ENCODE measurements at regions not wholly inside any gene's neighbourhood (a gene's known extent, or its start where the extent isn't known, plus 50 kb on each side); places are given as distances from the start of the nearest gene placed in this dataset.

- no peak for DNase-seq (ENCODE audit: low read depth, low spot score)
- Histone ChIP-seq H3K27ac (no peak overlapping the region), H3K9ac (ENCODE audit: insufficient read length) (no peak overlapping the region), H3K36me3 (ENCODE audit: insufficient read depth, low read length) (no peaks in the 10 kb centered on the region), H3K4me3 (no peak overlapping the region), H3K9me3 (ENCODE audit: low read depth, low read length) (no peaks in the 10 kb centered on the region)
- TF ChIP-seq POLR2AphosphoS5 (IDR thresholded peaks at IDR 0.05; ENCODE audit: borderline replicate concordance, low read depth, low read length) = no peak
- TF ChIP-seq EZH2 (IDR thresholded peaks at IDR 0.05) = no peak
- no peak for TF ChIP-seq FOXP2 (optimal IDR thresholded peaks at IDR 0.05; ENCODE audit: control extremely low read depth, extremely low read length, insufficient read depth)
Measured at GRCh38 chr5:135117590-135117989, 83.6 kb upstream of the PITX1 start.

GRCh38 chr5:135116160-135116561 is 82.1 kb upstream of the PITX1 start:
- Histone ChIP-seq H3K9me3 (ENCODE audit: low read depth, low read length) (no peaks in the 10 kb centered on the region), H3K4me3 (no peak overlapping the region), H3K36me3 (ENCODE audit: insufficient read depth, low read length) (no peaks in the 10 kb centered on the region), H3K27ac (no peak overlapping the region), H3K9ac (ENCODE audit: insufficient read length) (no peak overlapping the region)
- TF ChIP-seq EZH2 (IDR thresholded peaks at IDR 0.05) (no peak), POLR2AphosphoS5 (IDR thresholded peaks at IDR 0.05; ENCODE audit: borderline replicate concordance, low read depth, low read length) (no peak), FOXP2 (optimal IDR thresholded peaks at IDR 0.05; ENCODE audit: control extremely low read depth, extremely low read length, insufficient read depth) (no peak)
- no peak for DNase-seq (ENCODE audit: low read depth, low spot score)

GRCh38 chr5:135115591-135115990 is 81.6 kb upstream of the PITX1 start:
- no peak overlapping the region for H3K4me3 ChIP-seq
- no peak overlapping the region for H3K9ac ChIP-seq (ENCODE audit: insufficient read length)
- no peaks in the 10 kb centered on the region for H3K9me3 ChIP-seq (ENCODE audit: low read depth, low read length)
- no peaks in the 10 kb centered on the region for H3K36me3 ChIP-seq (ENCODE audit: insufficient read depth, low read length)
- no peak for DNase-seq (ENCODE audit: low read depth, low spot score)
- no peak overlapping the region for H3K27ac ChIP-seq
- TF ChIP-seq EZH2 (IDR thresholded peaks at IDR 0.05) = no peak
- no peak for TF ChIP-seq FOXP2 (optimal IDR thresholded peaks at IDR 0.05; ENCODE audit: control extremely low read depth, extremely low read length, insufficient read depth)
- no peak for TF ChIP-seq POLR2AphosphoS5 (IDR thresholded peaks at IDR 0.05; ENCODE audit: borderline replicate concordance, low read depth, low read length)

GRCh38 chr5:135114759-135115158 is 80.7 kb upstream of the PITX1 start:
- Histone ChIP-seq H3K36me3 (ENCODE audit: insufficient read depth, low read length) (no peaks in the 10 kb centered on the region), H3K9me3 (ENCODE audit: low read depth, low read length) (no peaks in the 10 kb centered on the region), H3K4me3 (no peak overlapping the region), H3K27ac (no peak overlapping the region), H3K9ac (ENCODE audit: insufficient read length) (no peak overlapping the region)
- no peak for TF ChIP-seq FOXP2 (optimal IDR thresholded peaks at IDR 0.05; ENCODE audit: control extremely low read depth, extremely low read length, insufficient read depth)
- TF ChIP-seq POLR2AphosphoS5 (IDR thresholded peaks at IDR 0.05; ENCODE audit: borderline replicate concordance, low read depth, low read length) = no peak
- TF ChIP-seq EZH2 (IDR thresholded peaks at IDR 0.05) = no peak
- no peak for DNase-seq (ENCODE audit: low read depth, low spot score)

- H3K9ac ChIP-seq (ENCODE audit: insufficient read length) = no peak overlapping the region
- no peaks in the 10 kb centered on the region for H3K9me3 ChIP-seq (ENCODE audit: low read depth, low read length)
- no peak overlapping the region for H3K27ac ChIP-seq
- no peak overlapping the region for H3K4me3 ChIP-seq
- TF ChIP-seq POLR2AphosphoS5 (IDR thresholded peaks at IDR 0.05; ENCODE audit: borderline replicate concordance, low read depth, low read length) = no peak
- no peaks in the 10 kb centered on the region for H3K36me3 ChIP-seq (ENCODE audit: insufficient read depth, low read length)
- DNase-seq (ENCODE audit: low read depth, low spot score) = no peak
Measured at GRCh38 chr5:135112008-135112725, 78.1 kb upstream of the PITX1 start.

- DNase-seq (ENCODE audit: low read depth, low spot score) = no peak
- H3K9me3 ChIP-seq (ENCODE audit: low read depth, low read length) = no peaks in the 10 kb centered on the region
- no peak overlapping the region for H3K27ac ChIP-seq
- TF ChIP-seq POLR2AphosphoS5 (IDR thresholded peaks at IDR 0.05; ENCODE audit: borderline replicate concordance, low read depth, low read length) (no peak), FOXP2 (optimal IDR thresholded peaks at IDR 0.05; ENCODE audit: control extremely low read depth, extremely low read length, insufficient read depth) (no peak), EZH2 (IDR thresholded peaks at IDR 0.05) (no peak)
- H3K9ac ChIP-seq (ENCODE audit: insufficient read length) = no peak overlapping the region
- H3K4me3 ChIP-seq = no peak overlapping the region
- no peaks in the 10 kb centered on the region for H3K36me3 ChIP-seq (ENCODE audit: insufficient read depth, low read length)
Measured at GRCh38 chr5:135110785-135111596, 77.0 kb upstream of the PITX1 start.

GRCh38 chr5:135108992-135109391 is 75.0 kb upstream of the PITX1 start:
- no peak overlapping the region for H3K9ac ChIP-seq (ENCODE audit: insufficient read length)
- DNase-seq (ENCODE audit: low read depth, low spot score) = no peak
- no peaks in the 10 kb centered on the region for H3K9me3 ChIP-seq (ENCODE audit: low read depth, low read length)

GRCh38 chr5:135108569-135108968 is 74.5 kb upstream of the PITX1 start:
- H3K36me3 ChIP-seq (ENCODE audit: insufficient read depth, low read length) = no peaks in the 10 kb centered on the region
- no peaks in the 10 kb centered on the region for H3K9me3 ChIP-seq (ENCODE audit: low read depth, low read length)
- DNase-seq (ENCODE audit: low read depth, low spot score) = no peak
- no peak for TF ChIP-seq EZH2 (IDR thresholded peaks at IDR 0.05)
- no peak for TF ChIP-seq FOXP2 (optimal IDR thresholded peaks at IDR 0.05; ENCODE audit: control extremely low read depth, extremely low read length, insufficient read depth)
- no peak for TF ChIP-seq POLR2AphosphoS5 (IDR thresholded peaks at IDR 0.05; ENCODE audit: borderline replicate concordance, low read depth, low read length)
- H3K27ac ChIP-seq = no peak overlapping the region
- H3K4me3 ChIP-seq = no peak overlapping the region
- H3K9ac ChIP-seq (ENCODE audit: insufficient read length) = no peak overlapping the region

More at GRCh38 chr5:135108992-135109391, 75.0 kb upstream of the PITX1 start:
- Histone ChIP-seq H3K36me3 (ENCODE audit: insufficient read depth, low read length) (no peaks in the 10 kb centered on the region), H3K27ac (no peak overlapping the region), H3K4me3 (no peak overlapping the region)
- no peak for TF ChIP-seq FOXP2 (optimal IDR thresholded peaks at IDR 0.05; ENCODE audit: control extremely low read depth, extremely low read length, insufficient read depth)
- TF ChIP-seq EZH2 (IDR thresholded peaks at IDR 0.05) = no peak
- TF ChIP-seq POLR2AphosphoS5 (IDR thresholded peaks at IDR 0.05; ENCODE audit: borderline replicate concordance, low read depth, low read length) = no peak

All from SK-N-MC (cell line).